ENCODE measurements at regions not wholly inside any gene's neighbourhood (a gene's known extent, or its start where the extent isn't known, plus 50 kb on each side); places are given as distances from the start of the nearest gene placed in this dataset.

GRCh38 chr6:119961450-119961849, 611.9 kb upstream of the MAN1A1 start:
- Histone ChIP-seq H3K27ac (ENCODE audit: low read depth, low read length) (no peak overlapping the region), H3K27me3 (ENCODE audit: control insufficient read depth, insufficient read depth, low read length) (no peaks in the 10 kb centered on the region), H3K4me3 (ENCODE audit: low read depth, low read length) (no peak overlapping the region), H3K9me3 (ENCODE audit: control insufficient read depth, insufficient read depth, low read length) (peaks cover 2% of the 10 kb centered on the region)
- TF ChIP-seq CTCF (IDR thresholded peaks at IDR 0.05; ENCODE audit: low read depth, low read length), result no peak
- POLR2A ChIA-PET, result no interaction called here
- DNase-seq (ENCODE audit: low read depth, low spot score), result no peak
- CTCF ChIA-PET, result no interaction called here

- CTCF ChIA-PET, result no interaction called here
- no peak for TF ChIP-seq CTCF (IDR thresholded peaks at IDR 0.05; ENCODE audit: low read depth, low read length)
Measured at GRCh38 chr6:119960456-119960855, 610.9 kb upstream of the MAN1A1 start.

GRCh38 chr6:119960036-119960435, 610.5 kb upstream of the MAN1A1 start:
- no peak overlapping the region for H3K27ac ChIP-seq (ENCODE audit: low read depth, low read length)
- no peak for DNase-seq (ENCODE audit: low read depth, low spot score)
- H3K9me3 ChIP-seq (ENCODE audit: control insufficient read depth, insufficient read depth, low read length), result no peaks in the 10 kb centered on the region
- H3K27me3 ChIP-seq (ENCODE audit: control insufficient read depth, insufficient read depth, low read length), result no peaks in the 10 kb centered on the region
- ChIA-PET CTCF (no interaction called here), POLR2A (no interaction called here)
- H3K4me3 ChIP-seq (ENCODE audit: low read depth, low read length), result no peak overlapping the region
- no peak for TF ChIP-seq CTCF (IDR thresholded peaks at IDR 0.05; ENCODE audit: low read depth, low read length)

More at GRCh38 chr6:119960456-119960855, 610.9 kb upstream of the MAN1A1 start:
- POLR2A ChIA-PET, result no interaction called here
- Histone ChIP-seq H3K27ac (ENCODE audit: low read depth, low read length) (no peak overlapping the region), H3K9me3 (ENCODE audit: control insufficient read depth, insufficient read depth, low read length) (no peaks in the 10 kb centered on the region), H3K27me3 (ENCODE audit: control insufficient read depth, insufficient read depth, low read length) (no peaks in the 10 kb centered on the region), H3K4me3 (ENCODE audit: low read depth, low read length) (no peak overlapping the region)
- no peak for DNase-seq (ENCODE audit: low read depth, low spot score)

GRCh38 chr6:119957195-119957594, 607.6 kb upstream of the MAN1A1 start:
- TF ChIP-seq CTCF (IDR thresholded peaks at IDR 0.05; ENCODE audit: low read depth, low read length), result no peak
- H3K9me3 ChIP-seq (ENCODE audit: control insufficient read depth, insufficient read depth, low read length), result no peaks in the 10 kb centered on the region; the same call in 1 of the 2 replicates
- H3K4me3 ChIP-seq (ENCODE audit: low read depth, low read length), result no peak overlapping the region
- no peak for DNase-seq (ENCODE audit: low read depth, low spot score)
- H3K27me3 ChIP-seq (ENCODE audit: control insufficient read depth, insufficient read depth, low read length), result no peaks in the 10 kb centered on the region
- H3K27ac ChIP-seq (ENCODE audit: low read depth, low read length), result no peak overlapping the region
- POLR2A ChIA-PET, result no interaction called here
- CTCF ChIA-PET, result no interaction called here

GRCh38 chr6:119952696-119953095, 603.1 kb upstream of the MAN1A1 start:
- Histone ChIP-seq H3K9me3 (ENCODE audit: control insufficient read depth, insufficient read depth, low read length) (no peaks in the 10 kb centered on the region; the same call in 1 of the 2 replicates), H3K27ac (ENCODE audit: low read depth, low read length) (no peak overlapping the region), H3K27me3 (ENCODE audit: control insufficient read depth, insufficient read depth, low read length) (no peaks in the 10 kb centered on the region), H3K4me3 (ENCODE audit: low read depth, low read length) (no peak overlapping the region)
- TF ChIP-seq CTCF (IDR thresholded peaks at IDR 0.05; ENCODE audit: low read depth, low read length), result no peak
- CTCF ChIA-PET, result no interaction called here
- POLR2A ChIA-PET, result no interaction called here
- no peak for DNase-seq (ENCODE audit: low read depth, low spot score)

All from AG04450 (cell line).